Stimulated activated memory B cell treated with anti-CD40 and anti-IgM and Interleukin-4, amounts not matched to agents 10 μg/mL and 1 μg/mL and 100 μg/mL, for 72 hours (primary cell): ENCODE measurements at regions not wholly inside any gene's neighbourhood (a gene's known extent, or its start where the extent isn't known, plus 50 kb on each side); places are given as distances from the start of the nearest gene placed in this dataset.
A peak's percentile ranks its signal among the peaks of the same experiment; 100 is the strongest.

Experiments
- ATAC-seq: fragments of 150-1000 bp; cut with Tn5 transposase; 2 replicates; pipeline ENCODE4 v1.10.0; 2021
- H3K27ac Mint-ChIP-seq: one replicate; pipeline ENCODE4 v1.8.0; 2022; ENCODE audit warnings: mild to moderate bottlenecking, mixed read lengths
- H3K27me3 Mint-ChIP-seq: one replicate; pipeline ENCODE4 v1.8.0; 2022; ENCODE audit warnings: mixed read lengths
- H3K36me3 Mint-ChIP-seq: one replicate; pipeline ENCODE4 v1.8.0; 2022; ENCODE audit warnings: mixed read lengths
- H3K4me1 Mint-ChIP-seq: one replicate; pipeline ENCODE4 v1.8.0; 2022; ENCODE audit warnings: mixed read lengths
- H3K4me3 Mint-ChIP-seq: one replicate; pipeline ENCODE4 v1.8.0; 2022; ENCODE audit warnings: mild to moderate bottlenecking, moderate library complexity, mixed read lengths
- H3K9me3 Mint-ChIP-seq: one replicate; pipeline ENCODE4 v1.8.0; 2022; ENCODE audit warnings: mixed read lengths

DNA sequence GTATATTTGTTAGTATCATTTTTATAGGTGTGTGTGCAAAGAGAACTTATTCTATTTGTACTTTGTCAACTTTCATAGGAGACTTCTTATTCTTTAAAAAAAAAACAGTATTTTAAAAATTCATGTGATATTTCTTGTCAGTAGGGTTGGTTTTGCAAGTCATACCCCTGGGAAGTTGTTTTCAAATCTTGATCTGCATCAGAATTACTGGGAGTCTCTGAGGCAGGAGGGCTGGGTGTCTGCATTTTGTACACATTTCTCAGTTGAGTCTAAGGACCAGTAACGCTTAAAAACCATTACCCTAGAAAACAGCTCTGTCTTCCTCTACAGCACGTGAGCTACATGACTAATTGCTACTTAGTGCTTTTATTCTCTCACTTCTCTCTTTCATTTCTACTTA is 76.0 kb upstream of the CTTNBP2NL start:
- H3K27me3 Mint-ChIP-seq: peaks cover 30% of the 10 kb centered on the region
- H3K27ac Mint-ChIP-seq: no peak overlapping the region
- no peak overlapping the region for H3K4me3 Mint-ChIP-seq
- no peak for ATAC-seq
- H3K36me3 Mint-ChIP-seq: no peaks in the 10 kb centered on the region
- H3K4me1 Mint-ChIP-seq: peaks cover 5% of the 10 kb centered on the region
- H3K9me3 Mint-ChIP-seq: no peaks in the 10 kb centered on the region

DNA sequence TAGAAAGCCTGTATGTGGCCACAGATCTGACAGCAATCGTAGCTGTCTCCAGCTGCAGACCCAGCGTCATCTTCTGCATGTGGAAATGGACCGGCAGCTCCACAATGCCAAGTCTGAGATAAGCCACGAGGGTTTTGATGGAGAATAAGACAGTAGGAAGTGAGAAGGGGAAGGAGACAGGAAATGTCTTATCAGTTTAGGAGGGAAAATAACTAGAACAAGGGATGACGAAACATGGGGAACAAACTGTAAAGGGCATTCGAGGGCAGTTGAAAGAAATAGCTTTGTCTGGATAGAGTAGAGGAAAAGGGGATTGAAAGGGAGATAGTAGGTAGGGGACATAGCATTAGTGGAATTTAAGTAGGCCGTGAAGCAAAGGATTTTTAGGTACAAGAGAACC is 74.0 kb upstream of the CTTNBP2NL start:
- Mint-ChIP-seq H3K36me3 (no peaks in the 10 kb centered on the region), H3K9me3 (no peaks in the 10 kb centered on the region), H3K4me1 (peaks cover 5% of the 10 kb centered on the region), H3K4me3 (no peak overlapping the region), H3K27me3 (peaks cover 36% of the 10 kb centered on the region), H3K27ac (no peak overlapping the region)
- no peak for ATAC-seq

DNA sequence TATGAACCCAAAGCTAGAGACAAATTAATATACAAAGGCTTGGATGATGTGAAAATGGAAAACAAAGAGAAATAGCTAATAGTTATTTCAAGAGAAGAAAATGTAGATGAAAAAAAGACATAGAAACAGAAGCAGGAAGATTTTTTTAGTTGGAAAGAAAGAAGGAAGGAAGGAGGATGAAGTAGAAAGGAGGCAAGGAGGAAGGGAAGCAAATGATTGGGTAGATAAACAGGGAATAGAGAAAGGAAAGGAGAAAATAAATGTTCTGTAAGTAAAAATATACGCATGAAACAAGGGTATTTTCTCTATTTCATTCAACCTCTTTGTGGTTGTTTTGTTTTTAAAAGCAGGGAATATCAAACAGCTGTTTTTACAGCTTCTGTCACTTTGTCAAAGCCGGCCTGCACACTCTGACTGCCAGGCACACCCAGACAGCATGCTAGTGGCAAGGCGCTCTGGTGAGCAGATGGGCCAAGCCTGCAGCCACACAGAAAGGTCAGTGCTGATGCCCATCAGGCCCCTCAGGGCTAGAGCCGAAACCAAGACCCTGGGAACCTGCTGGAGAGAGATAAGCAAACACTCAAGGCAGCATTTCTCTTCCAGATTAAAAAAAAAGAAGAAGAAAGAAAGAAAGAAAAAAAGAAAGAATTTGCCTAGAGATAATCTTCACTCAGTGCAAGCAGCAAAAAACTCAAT is 72.9 kb upstream of the CTTNBP2NL start:
- no peaks in the 10 kb centered on the region for H3K9me3 Mint-ChIP-seq
- no peak for ATAC-seq
- no peaks in the 10 kb centered on the region for H3K36me3 Mint-ChIP-seq
- H3K4me3 Mint-ChIP-seq: no peak overlapping the region
- H3K27ac Mint-ChIP-seq: no peak overlapping the region
- peaks cover 33% of the 10 kb centered on the region for H3K27me3 Mint-ChIP-seq
- H3K4me1 Mint-ChIP-seq: peaks cover 5% of the 10 kb centered on the region

DNA sequence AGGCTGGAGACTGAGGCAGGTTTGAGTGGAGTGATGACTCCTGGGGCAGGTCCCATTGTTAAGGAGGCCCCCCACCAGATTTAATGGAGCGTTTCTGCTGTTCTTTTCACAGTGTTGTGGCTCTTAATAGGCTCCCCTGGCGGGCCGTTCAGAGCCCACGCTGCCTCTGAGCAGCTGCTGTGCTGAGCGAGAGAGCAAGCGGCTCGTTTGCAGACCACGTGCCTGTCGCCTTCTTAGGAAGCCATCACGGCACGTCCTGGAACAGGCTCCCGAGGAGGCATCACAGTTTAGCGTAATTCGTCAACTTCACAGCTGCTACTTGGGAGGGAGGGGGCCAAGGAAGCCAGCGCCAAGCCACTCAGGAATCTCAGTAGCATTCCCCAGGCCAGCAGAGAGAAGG is 70.5 kb upstream of the CTTNBP2NL start:
- Mint-ChIP-seq H3K27me3 (peaks cover 33% of the 10 kb centered on the region), H3K36me3 (no peaks in the 10 kb centered on the region), H3K4me1 (no peaks in the 10 kb centered on the region), H3K27ac (no peak overlapping the region), H3K4me3 (no peak overlapping the region), H3K9me3 (no peaks in the 10 kb centered on the region)
- no peak for ATAC-seq

DNA sequence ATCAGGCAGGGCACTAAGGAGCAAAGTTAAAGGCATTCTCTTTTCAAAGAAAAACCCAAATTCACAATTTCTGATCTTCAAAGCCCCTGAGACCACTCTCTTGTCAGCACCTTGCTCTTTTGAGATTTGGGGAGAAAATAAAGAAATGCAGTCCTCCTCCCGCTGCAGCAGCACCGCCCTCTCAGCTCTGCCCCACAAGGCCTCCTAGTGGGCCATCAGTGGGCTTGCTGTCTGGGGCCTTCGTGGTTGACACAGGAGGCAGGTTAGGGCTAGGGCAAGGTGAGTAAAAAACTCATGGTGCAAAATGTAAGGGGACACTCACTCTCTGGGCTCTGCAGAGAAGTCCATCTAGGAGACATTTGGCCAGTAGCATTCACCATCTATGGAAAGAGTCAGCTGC is 67.4 kb upstream of the CTTNBP2NL start:
- no peak overlapping the region for H3K4me3 Mint-ChIP-seq
- H3K4me1 Mint-ChIP-seq: no peaks in the 10 kb centered on the region
- no peak for ATAC-seq
- H3K27ac Mint-ChIP-seq: no peak overlapping the region
- peaks cover 29% of the 10 kb centered on the region for H3K27me3 Mint-ChIP-seq
- H3K9me3 Mint-ChIP-seq: no peaks in the 10 kb centered on the region
- H3K36me3 Mint-ChIP-seq: no peaks in the 10 kb centered on the region

DNA sequence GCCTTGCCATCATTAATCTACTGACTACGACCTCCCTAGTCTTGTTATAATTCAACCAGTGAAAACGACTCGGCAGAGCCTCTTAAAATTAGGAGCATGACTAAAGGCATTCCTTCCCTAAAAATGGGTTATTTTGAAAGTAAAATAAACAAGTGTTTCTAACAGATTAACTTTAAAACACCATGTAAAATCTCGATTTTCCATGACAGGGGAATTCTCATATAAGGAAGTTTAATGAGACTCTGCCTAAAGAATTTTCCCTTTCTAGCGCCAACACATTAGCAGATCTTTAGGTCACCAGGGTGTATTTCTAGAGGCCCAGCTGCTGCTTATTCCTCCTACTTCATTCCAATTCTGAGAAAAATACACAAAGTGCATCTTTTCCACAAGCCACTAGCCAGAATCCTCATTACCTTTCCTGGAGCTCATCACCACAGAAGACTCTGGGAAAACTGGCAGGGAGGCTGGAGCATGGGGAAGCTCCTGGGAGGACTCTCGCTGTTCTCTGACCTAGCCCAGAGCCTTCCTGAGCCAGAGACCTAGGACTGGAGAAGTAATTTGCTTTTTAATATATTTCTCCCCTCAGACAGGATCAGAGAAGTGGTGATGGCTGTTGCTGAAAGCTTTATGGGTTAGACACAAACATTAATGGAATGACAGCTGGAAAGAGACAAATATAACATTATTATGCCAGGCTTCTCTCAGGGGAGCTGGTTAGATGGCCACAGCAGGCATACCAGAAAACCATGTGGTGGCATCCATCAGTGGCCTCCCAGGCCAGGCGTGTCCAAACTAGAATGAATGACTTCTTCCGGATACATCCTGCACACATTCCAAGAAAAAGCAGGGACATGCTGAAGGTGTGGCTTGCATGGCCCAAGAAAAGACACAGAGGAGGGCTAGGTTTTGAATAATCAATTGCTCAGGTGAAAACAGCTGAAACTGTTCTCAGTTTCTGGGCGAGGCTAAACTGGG is 63.6 kb upstream of the CTTNBP2NL start:
- H3K36me3 Mint-ChIP-seq: no peaks in the 10 kb centered on the region
- no peak overlapping the region for H3K4me3 Mint-ChIP-seq
- H3K27me3 Mint-ChIP-seq: peaks cover 26% of the 10 kb centered on the region
- no peak overlapping the region for H3K27ac Mint-ChIP-seq
- no peaks in the 10 kb centered on the region for H3K9me3 Mint-ChIP-seq
- no peak for ATAC-seq
- peaks cover 7% of the 10 kb centered on the region for H3K4me1 Mint-ChIP-seq

GRCh38 chr1:112335351-112335750 is 60.7 kb upstream of the CTTNBP2NL start:
- H3K27ac Mint-ChIP-seq: no peak overlapping the region
- peaks cover 38% of the 10 kb centered on the region for H3K27me3 Mint-ChIP-seq
- no peak for ATAC-seq

DNA sequence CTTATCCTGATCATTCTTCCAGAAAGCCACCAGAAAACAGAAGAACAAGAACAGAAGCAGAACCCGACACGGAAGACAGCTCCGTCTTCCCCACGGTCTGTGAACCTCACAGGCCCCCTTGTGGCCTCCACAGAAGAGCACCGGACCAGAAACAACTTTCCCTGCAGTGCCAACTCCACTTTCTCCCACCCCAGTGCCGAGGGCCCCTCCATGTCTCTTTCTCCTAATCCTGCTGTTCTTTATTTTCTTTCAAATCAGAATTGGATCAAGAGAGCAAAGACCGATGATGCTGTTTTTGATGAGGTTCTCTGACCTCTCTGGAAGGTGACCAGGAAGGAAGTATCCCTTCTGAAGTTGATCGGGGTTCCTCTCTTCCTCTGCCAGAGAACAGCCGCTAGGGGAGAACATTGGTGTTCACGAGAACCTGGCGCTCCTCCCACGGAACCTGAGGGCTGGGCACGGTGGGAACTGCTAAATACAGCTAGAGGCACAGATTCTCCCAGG is 58.9 kb upstream of the CTTNBP2NL start:
- H3K27me3 Mint-ChIP-seq: peaks cover 38% of the 10 kb centered on the region
- no peak overlapping the region for H3K27ac Mint-ChIP-seq

More at GRCh38 chr1:112335351-112335750, 60.7 kb upstream of the CTTNBP2NL start:
- Mint-ChIP-seq H3K4me1 (peaks cover 7% of the 10 kb centered on the region), H3K4me3 (no peak overlapping the region), H3K36me3 (no peaks in the 10 kb centered on the region), H3K9me3 (peaks cover 2% of the 10 kb centered on the region)

DNA sequence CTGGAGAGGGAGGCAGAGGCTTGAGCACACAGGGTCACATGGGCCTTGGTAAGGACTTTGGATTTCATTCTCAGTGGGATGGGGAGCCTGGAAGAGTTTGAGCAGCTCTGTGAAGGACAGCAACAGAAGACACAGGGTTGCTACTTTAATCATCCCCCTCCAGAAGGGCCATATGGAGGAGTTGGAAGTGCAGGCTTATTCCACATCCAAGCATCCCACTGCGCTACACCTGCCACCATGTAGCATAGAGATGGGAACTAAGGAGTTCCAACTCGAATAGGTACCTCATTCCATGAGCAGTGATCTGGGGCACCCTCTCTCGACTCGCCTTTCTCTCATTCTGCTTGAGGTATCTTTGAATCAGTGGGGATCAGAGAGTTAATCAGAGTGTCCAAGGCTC is 54.0 kb upstream of the CTTNBP2NL start:
- no peak overlapping the region for H3K4me3 Mint-ChIP-seq
- peaks cover 14% of the 10 kb centered on the region for H3K4me1 Mint-ChIP-seq
- H3K36me3 Mint-ChIP-seq: no peaks in the 10 kb centered on the region
- peaks cover 2% of the 10 kb centered on the region for H3K9me3 Mint-ChIP-seq
- H3K27me3 Mint-ChIP-seq: peaks cover 16% of the 10 kb centered on the region
- no peak overlapping the region for H3K27ac Mint-ChIP-seq
- ATAC-seq: no peak

More for the DNA sequence above, 58.9 kb upstream of the CTTNBP2NL start:
- H3K9me3 Mint-ChIP-seq: peaks cover 2% of the 10 kb centered on the region
- peaks cover 7% of the 10 kb centered on the region for H3K4me1 Mint-ChIP-seq
- H3K4me3 Mint-ChIP-seq: no peak overlapping the region
- ATAC-seq: peak; percentile 53
- H3K36me3 Mint-ChIP-seq: no peaks in the 10 kb centered on the region

- Mint-ChIP-seq H3K27me3 (peaks cover 11% of the 10 kb centered on the region), H3K4me1 (peaks cover 10% of the 10 kb centered on the region), H3K4me3 (no peak overlapping the region), H3K36me3 (no peaks in the 10 kb centered on the region), H3K27ac (no peak overlapping the region), H3K9me3 (peaks cover 2% of the 10 kb centered on the region)
- no peak for ATAC-seq
Observed at GRCh38 chr1:112342558-112342957, 53.5 kb upstream of the CTTNBP2NL start.

DNA sequence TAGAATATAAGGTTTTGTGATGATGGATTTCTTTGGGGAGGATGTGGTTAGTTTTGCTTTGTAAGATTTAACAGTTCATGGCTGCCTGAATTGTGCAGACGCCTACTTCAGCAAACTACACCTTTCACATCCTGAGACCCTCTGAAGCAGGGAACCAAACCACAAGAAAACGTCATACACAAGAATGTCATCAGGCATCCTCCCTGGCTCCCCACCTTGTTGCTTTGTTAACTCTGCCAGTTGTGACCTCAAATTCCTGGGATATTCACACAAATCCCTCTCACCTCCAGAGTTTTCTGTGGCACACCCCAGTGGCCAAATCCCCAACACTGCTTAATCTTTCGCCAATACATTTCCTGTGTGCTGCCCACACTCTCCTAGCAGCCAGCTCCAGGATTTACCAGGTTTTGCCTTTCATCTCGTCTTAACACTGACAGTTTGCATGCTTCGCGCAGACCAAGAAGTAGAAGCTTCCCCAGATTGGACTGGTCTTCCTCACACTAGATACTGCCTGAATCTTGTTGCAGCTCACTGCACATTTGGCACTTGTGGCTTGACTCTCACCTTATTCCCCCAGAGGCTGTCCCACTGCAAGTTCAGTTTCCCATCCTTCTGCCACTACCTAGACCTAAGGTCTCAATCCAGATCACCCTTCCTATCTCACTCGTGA is 51.1 kb upstream of the CTTNBP2NL start:
- Mint-ChIP-seq H3K27ac (no peak overlapping the region), H3K4me3 (no peak overlapping the region), H3K27me3 (peaks cover 14% of the 10 kb centered on the region), H3K4me1 (peaks cover 10% of the 10 kb centered on the region), H3K9me3 (peaks cover 2% of the 10 kb centered on the region), H3K36me3 (no peaks in the 10 kb centered on the region)
- ATAC-seq: peak; percentile 72
